ENCODE measurements at regions not wholly inside any gene's neighbourhood (a gene's known extent, or its start where the extent isn't known, plus 50 kb on each side); places are given as distances from the start of the nearest gene placed in this dataset.

DNA sequence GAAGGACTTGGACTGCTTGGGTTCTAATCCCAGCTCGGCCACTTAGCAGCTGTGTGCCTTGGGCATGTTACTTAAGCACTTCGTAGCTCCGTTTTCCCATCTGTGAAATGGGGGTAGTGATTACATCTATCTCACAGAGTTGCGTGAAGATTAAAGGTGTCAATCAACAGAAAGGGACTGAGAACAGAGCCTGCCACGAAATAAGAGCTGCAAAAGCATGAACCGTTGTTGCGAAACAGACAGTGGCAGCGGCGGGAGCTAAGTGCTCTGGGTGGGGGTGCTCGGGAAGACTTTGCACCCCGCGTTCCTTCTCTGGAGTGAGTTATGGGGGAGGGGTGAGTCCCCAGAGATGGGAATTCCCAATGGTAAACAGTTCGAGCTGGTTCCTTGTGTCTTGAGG lies 79.6 kb upstream of the LHX1 start:
- no peak for DNase-seq
- no peaks in the 10 kb centered on the region for H3K36me3 Mint-ChIP-seq (ENCODE audit: low read depth)
- no peaks in the 10 kb centered on the region for H3K9me3 Mint-ChIP-seq
- peaks cover 12% of the 10 kb centered on the region for H3K4me1 Mint-ChIP-seq (ENCODE audit: low read depth)
- peaks cover 7% of the 10 kb centered on the region for H3K27me3 Mint-ChIP-seq
- H3K4me3 Mint-ChIP-seq, result no peak overlapping the region
- no peak overlapping the region for H3K27ac Mint-ChIP-seq

DNA sequence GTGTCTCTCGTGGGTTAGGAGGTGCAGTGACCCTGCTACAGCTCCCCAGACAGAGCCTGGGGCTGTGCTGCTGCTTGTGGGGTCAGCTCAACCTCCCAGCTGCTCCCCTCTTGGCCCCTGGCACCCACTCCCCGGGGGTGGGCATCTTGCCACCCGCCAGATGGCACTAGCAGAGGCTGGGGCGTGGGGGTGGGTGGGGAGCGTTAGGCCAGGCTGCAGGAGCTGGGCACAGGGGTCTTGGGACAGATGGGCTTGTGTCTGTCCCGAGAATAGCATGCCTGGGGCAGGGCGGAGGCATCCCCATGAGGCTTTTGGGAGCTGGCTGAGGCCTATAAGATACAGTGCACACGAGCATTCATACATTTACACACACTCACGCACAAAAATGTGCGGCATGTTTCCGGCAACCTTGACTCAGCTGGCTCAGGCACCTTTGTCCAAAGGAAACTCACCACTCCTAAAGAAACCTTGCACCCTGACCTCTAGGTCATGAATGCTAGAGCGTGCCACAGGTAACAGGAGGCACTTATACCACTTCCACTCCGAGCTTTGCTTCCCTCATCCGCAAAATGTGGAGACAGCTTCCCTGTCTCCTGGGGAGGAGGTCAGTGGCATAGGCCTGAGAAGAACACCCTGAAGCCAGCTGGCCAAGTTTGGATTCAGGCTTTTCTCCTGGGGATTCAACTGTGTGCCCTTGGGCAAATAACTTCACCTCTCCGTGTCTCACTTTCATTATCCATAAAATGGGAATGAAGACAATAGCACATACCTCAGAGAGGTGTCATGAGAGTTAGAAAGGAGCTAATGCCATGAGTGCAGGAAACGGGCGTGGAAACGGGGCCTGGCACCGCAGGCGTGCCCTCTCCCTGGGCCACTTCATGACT lies 78.9 kb upstream of the LHX1 start:
- H3K27ac Mint-ChIP-seq, result no peak overlapping the region
- H3K36me3 Mint-ChIP-seq (ENCODE audit: low read depth), result no peaks in the 10 kb centered on the region
- peaks cover 7% of the 10 kb centered on the region for H3K4me1 Mint-ChIP-seq (ENCODE audit: low read depth)
- peaks cover 7% of the 10 kb centered on the region for H3K27me3 Mint-ChIP-seq
- no peak overlapping the region for H3K4me3 Mint-ChIP-seq
- no peaks in the 10 kb centered on the region for H3K9me3 Mint-ChIP-seq
- no peak for DNase-seq

DNA sequence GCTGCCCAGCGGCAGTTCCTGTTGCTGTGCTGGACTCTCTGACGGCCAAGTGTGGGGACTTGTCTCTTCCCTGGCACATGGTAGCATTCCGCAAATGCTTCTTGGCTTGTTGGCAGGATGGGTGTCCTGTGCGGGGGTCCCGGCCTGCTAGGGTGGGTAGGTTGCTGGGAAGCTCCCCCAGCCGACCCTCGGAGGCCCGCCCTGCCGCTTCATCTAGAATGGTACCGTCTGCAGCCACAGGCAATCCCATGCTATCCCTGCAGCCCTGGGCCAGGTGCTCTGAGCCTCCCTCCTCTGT lies 78.3 kb upstream of the LHX1 start:
- Mint-ChIP-seq H3K27ac (no peak overlapping the region), H3K9me3 (no peaks in the 10 kb centered on the region), H3K4me3 (no peak overlapping the region)

DNA sequence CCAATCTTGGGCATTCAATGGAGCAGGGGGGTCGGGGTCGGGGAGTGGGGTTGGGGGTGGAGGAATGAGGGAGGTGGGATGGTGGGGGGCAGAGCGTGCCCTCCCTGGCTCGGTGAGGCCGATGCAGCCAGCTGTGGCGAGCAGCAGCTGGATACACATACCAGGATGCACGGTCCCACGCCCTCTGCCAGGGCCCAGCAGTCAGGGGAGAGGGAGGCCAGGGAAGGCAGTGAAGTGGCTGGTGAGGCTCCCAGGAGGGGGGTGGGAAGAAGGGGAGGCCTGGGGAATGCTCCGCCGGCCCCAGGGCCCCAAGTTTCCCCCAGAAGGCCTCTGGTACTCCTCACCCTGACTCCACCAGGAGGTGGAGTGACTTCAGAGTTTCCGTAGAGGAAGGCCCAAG lies 77.6 kb upstream of the LHX1 start:
- H3K4me1 Mint-ChIP-seq (ENCODE audit: low read depth), result no peaks in the 10 kb centered on the region
- H3K27me3 Mint-ChIP-seq, result peaks cover 7% of the 10 kb centered on the region
- H3K9me3 Mint-ChIP-seq, result no peaks in the 10 kb centered on the region
- no peak for DNase-seq
- H3K4me3 Mint-ChIP-seq, result no peak overlapping the region
- H3K27ac Mint-ChIP-seq, result no peak overlapping the region
- H3K36me3 Mint-ChIP-seq (ENCODE audit: low read depth), result no peaks in the 10 kb centered on the region

More for the DNA sequence above, 78.3 kb upstream of the LHX1 start:
- no peaks in the 10 kb centered on the region for H3K36me3 Mint-ChIP-seq (ENCODE audit: low read depth)
- H3K27me3 Mint-ChIP-seq, result peaks cover 7% of the 10 kb centered on the region
- no peak for DNase-seq
- peaks cover under 1% of the 10 kb centered on the region for H3K4me1 Mint-ChIP-seq (ENCODE audit: low read depth)

DNA sequence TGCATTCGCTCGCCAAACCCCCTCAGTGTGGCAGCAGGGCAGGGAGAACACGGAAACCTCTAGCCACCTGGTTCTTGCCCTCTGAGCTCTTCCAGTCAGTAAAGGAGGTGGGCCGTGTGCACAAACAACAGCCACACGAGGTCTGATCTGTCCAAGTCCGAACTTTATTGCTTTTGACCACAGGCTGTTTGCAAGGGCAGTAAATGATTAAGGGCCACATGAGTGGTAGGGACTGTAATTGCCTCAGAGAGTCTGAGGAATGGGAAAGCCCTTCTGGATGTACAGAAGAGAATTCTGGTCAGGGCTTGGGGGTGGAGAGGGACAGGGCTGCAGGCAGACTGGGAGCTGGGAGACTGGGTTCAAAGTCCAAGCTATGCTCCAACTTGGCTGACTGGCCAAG lies 75.7 kb upstream of the LHX1 start:
- Mint-ChIP-seq H3K27ac (no peak overlapping the region), H3K9me3 (no peaks in the 10 kb centered on the region), H3K4me3 (no peak overlapping the region), H3K4me1 (ENCODE audit: low read depth) (no peaks in the 10 kb centered on the region), H3K27me3 (peaks cover 7% of the 10 kb centered on the region), H3K36me3 (ENCODE audit: low read depth) (no peaks in the 10 kb centered on the region)
- no peak for DNase-seq

GRCh38 chr17:36862116-36862920 lies 75.0 kb upstream of the LHX1 start:
- Mint-ChIP-seq H3K9me3 (no peaks in the 10 kb centered on the region), H3K27ac (no peak overlapping the region), H3K27me3 (peaks cover 7% of the 10 kb centered on the region), H3K4me1 (ENCODE audit: low read depth) (no peaks in the 10 kb centered on the region), H3K36me3 (ENCODE audit: low read depth) (no peaks in the 10 kb centered on the region), H3K4me3 (no peak overlapping the region)
- no peak for DNase-seq

GRCh38 chr17:36863131-36863530 lies 74.1 kb upstream of the LHX1 start:
- no peak for DNase-seq
- H3K4me1 Mint-ChIP-seq (ENCODE audit: low read depth), result no peaks in the 10 kb centered on the region
- H3K36me3 Mint-ChIP-seq (ENCODE audit: low read depth), result no peaks in the 10 kb centered on the region
- no peak overlapping the region for H3K27ac Mint-ChIP-seq
- H3K27me3 Mint-ChIP-seq, result peaks cover 7% of the 10 kb centered on the region
- H3K4me3 Mint-ChIP-seq, result no peak overlapping the region
- no peaks in the 10 kb centered on the region for H3K9me3 Mint-ChIP-seq

DNA sequence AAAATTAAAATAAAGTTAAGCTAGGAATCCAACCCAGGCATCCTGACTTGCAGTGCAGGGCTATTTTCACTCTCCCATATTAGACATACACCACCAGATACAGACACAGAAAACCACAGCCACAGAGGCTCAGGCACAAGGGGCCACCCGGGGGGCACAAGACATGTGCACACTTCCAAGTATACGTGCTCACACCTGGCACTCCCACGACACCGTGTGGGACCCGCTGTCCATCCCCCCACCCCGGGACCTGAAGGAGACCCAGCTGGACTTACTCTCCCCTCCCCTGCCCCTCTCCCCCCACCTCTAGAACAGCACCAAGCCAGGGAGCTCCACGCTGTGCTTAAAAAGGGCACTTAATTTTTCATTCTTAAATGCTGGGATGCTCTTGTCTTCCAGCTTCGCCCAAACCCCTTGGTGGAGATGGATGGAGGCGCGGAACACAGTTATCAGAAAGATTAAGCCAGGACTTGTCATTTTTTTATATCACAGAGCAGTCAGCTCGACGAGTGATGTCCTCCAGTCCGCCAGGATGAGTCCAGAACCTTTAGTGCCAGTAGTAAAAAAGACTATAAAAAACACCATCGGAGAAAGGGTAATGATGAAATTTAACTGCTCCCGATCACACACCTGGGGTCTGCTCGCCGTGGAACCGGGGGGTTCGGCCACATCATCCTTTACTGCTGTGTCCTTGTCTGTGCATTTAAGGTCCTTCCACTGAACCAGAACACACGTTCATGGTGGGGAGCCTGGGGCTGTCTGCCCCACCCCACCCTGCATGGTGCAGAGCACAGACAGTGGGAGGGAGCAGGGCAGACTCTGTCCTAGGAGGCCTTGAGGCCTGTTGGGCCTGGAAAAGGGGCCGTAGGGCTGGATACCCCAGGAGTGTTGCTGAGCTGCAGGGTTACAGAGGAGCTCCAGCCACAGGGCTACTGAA lies 73.3 kb upstream of the LHX1 start:
- H3K4me1 Mint-ChIP-seq (ENCODE audit: low read depth), result no peaks in the 10 kb centered on the region
- no peak overlapping the region for H3K27ac Mint-ChIP-seq
- no peaks in the 10 kb centered on the region for H3K36me3 Mint-ChIP-seq (ENCODE audit: low read depth)
- peaks cover 7% of the 10 kb centered on the region for H3K27me3 Mint-ChIP-seq
- H3K4me3 Mint-ChIP-seq, result no peak overlapping the region
- DNase-seq, result no peak
- H3K9me3 Mint-ChIP-seq, result no peaks in the 10 kb centered on the region

- H3K27me3 Mint-ChIP-seq, result peaks cover 7% of the 10 kb centered on the region
- H3K4me3 Mint-ChIP-seq, result no peak overlapping the region
- no peak for DNase-seq
- H3K9me3 Mint-ChIP-seq, result no peaks in the 10 kb centered on the region
- H3K36me3 Mint-ChIP-seq (ENCODE audit: low read depth), result no peaks in the 10 kb centered on the region
- no peaks in the 10 kb centered on the region for H3K4me1 Mint-ChIP-seq (ENCODE audit: low read depth)
- H3K27ac Mint-ChIP-seq, result no peak overlapping the region
Observed at GRCh38 chr17:36864827-36865430, 72.3 kb upstream of the LHX1 start.

- peaks cover 7% of the 10 kb centered on the region for H3K27me3 Mint-ChIP-seq
- no peak for DNase-seq
- no peaks in the 10 kb centered on the region for H3K9me3 Mint-ChIP-seq
- no peaks in the 10 kb centered on the region for H3K4me1 Mint-ChIP-seq (ENCODE audit: low read depth)
- no peak overlapping the region for H3K27ac Mint-ChIP-seq
- no peak overlapping the region for H3K4me3 Mint-ChIP-seq
- no peaks in the 10 kb centered on the region for H3K36me3 Mint-ChIP-seq (ENCODE audit: low read depth)
Observed at GRCh38 chr17:36867716-36868341, 69.4 kb upstream of the LHX1 start.

- no peak overlapping the region for H3K4me3 Mint-ChIP-seq
- H3K27me3 Mint-ChIP-seq, result peaks cover 7% of the 10 kb centered on the region
- no peak for DNase-seq
- H3K9me3 Mint-ChIP-seq, result no peaks in the 10 kb centered on the region
- no peaks in the 10 kb centered on the region for H3K4me1 Mint-ChIP-seq (ENCODE audit: low read depth)
- no peak overlapping the region for H3K27ac Mint-ChIP-seq
- H3K36me3 Mint-ChIP-seq (ENCODE audit: low read depth), result no peaks in the 10 kb centered on the region
Observed at GRCh38 chr17:36868777-36869176, 68.5 kb upstream of the LHX1 start.

- H3K27ac Mint-ChIP-seq, result no peak overlapping the region
- peaks cover 7% of the 10 kb centered on the region for H3K27me3 Mint-ChIP-seq
- H3K4me1 Mint-ChIP-seq (ENCODE audit: low read depth), result no peaks in the 10 kb centered on the region
- no peak overlapping the region for H3K4me3 Mint-ChIP-seq
- no peaks in the 10 kb centered on the region for H3K9me3 Mint-ChIP-seq
- H3K36me3 Mint-ChIP-seq (ENCODE audit: low read depth), result no peaks in the 10 kb centered on the region
- DNase-seq, result no peak
Observed at GRCh38 chr17:36869441-36869840, 67.8 kb upstream of the LHX1 start.

- peaks cover 7% of the 10 kb centered on the region for H3K27me3 Mint-ChIP-seq
- peaks cover under 1% of the 10 kb centered on the region for H3K4me1 Mint-ChIP-seq (ENCODE audit: low read depth)
- DNase-seq, result no peak
- H3K9me3 Mint-ChIP-seq, result no peaks in the 10 kb centered on the region
- no peak overlapping the region for H3K4me3 Mint-ChIP-seq
- no peaks in the 10 kb centered on the region for H3K36me3 Mint-ChIP-seq (ENCODE audit: low read depth)
- no peak overlapping the region for H3K27ac Mint-ChIP-seq
Observed at GRCh38 chr17:36869856-36870719, 67.2 kb upstream of the LHX1 start.
